GM12873 (cell line): ENCODE measurements at regions not wholly inside any gene's neighbourhood (a gene's known extent, or its start where the extent isn't known, plus 50 kb on each side); places are given as distances from the start of the nearest gene placed in this dataset.

Experiments
- TF ChIP-seq, protein P1 (sequence below): IDR thresholded peaks from 2 replicates; pipeline ENCODE4 v1.5.1; 2012; ENCODE audit warnings: low read depth, mild to moderate bottlenecking, moderate library complexity, low read length, control low read depth; ENCODE audit not compliant: insufficient read depth; ENCODE audit errors: missing control alignments

DNA sequence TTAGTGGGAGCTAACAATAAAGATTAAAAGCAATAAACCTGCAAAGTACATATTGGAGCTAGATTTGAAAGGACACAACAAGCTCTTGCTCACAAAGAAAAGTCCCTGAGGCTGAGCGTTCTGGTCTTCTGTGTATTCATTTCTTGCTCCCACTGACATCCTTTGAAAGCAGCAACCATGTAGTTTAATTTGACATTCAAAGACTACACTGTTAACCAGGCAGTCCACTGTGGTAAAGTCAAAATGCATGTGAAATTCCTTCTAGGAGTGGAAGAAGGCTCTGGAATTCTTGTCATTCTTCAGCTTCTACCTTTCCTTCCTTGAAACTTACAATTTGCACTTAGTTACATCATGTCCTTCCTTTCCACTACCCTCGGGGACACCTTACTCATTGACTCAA is 480.7 kb downstream of the CSNK1G3 start:
- TF ChIP-seq, protein P1, sequence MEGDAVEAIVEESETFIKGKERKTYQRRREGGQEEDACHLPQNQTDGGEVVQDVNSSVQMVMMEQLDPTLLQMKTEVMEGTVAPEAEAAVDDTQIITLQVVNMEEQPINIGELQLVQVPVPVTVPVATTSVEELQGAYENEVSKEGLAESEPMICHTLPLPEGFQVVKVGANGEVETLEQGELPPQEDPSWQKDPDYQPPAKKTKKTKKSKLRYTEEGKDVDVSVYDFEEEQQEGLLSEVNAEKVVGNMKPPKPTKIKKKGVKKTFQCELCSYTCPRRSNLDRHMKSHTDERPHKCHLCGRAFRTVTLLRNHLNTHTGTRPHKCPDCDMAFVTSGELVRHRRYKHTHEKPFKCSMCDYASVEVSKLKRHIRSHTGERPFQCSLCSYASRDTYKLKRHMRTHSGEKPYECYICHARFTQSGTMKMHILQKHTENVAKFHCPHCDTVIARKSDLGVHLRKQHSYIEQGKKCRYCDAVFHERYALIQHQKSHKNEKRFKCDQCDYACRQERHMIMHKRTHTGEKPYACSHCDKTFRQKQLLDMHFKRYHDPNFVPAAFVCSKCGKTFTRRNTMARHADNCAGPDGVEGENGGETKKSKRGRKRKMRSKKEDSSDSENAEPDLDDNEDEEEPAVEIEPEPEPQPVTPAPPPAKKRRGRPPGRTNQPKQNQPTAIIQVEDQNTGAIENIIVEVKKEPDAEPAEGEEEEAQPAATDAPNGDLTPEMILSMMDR: no peak

DNA sequence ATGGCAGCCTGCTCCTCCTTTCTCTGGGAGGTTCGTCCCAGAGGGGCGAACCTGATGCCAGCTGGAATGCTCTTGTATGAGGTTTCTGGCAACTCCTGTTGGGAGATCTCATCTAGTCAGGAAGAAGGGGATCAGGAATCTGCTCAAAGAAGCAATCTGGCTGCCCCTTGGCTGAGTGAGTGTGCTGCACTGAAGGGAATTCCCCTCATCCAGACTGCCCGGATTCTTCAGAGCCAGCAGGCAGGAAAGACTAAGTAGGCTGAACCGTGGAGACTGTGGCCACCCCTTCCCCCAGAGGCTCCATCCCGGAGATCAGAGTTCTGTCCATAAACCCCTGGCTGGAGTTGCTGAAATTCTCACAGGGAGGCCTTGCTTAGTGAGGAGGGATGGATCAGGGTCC is 476.0 kb downstream of the CSNK1G3 start:
- TF ChIP-seq, protein P1: no peak

DNA sequence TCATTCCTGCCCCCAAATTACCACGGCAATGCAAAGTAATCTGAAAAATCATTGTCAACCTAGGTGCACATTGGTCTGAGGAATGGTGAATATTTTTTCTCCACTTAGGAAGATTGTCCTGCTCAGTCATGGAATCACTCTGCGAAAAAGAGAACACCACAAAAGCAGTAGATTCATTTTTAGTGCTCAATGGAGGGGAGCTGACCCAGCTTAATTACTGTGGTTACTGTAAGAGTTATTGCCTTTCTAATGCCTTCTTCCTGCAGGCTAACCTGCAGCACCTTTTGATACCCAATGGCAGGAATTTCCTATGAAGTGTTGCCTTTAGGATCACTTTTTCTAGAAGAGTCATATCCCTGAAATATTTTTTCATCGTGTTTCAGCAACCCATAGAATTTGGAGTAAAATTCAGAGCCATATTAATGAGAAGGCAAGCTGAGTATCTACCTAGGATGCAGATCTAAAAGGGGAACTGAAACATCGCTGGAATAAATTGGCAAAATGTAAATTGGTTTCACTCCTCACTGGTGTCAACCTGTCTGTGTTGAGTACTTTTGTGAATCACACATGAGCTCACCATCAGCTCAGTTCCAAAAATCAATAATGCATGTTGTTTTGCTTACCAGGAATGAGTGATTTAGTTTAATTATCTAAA is 464.5 kb downstream of the CSNK1G3 start:
- TF ChIP-seq, protein P1: no peak

DNA sequence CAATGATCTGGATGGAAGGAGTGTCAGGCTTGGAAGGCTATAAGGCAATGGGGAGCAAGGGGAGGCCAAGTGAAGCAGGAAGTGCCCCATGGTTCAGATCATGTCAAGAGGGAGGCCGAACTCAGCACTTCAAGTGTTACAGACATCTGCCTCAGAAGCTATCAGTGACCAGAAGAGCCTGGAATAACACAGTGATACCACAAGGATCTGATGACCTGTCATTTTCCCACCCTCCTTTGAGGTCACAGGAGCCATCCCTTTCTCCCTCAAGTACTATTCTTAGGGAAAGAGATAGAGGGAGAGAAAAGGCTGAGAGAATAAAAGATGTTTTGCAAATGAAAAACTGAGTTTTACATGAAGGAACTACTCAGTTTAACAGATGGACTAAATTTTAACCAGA is 454.8 kb downstream of the CSNK1G3 start:
- TF ChIP-seq, protein P1: no peak

DNA sequence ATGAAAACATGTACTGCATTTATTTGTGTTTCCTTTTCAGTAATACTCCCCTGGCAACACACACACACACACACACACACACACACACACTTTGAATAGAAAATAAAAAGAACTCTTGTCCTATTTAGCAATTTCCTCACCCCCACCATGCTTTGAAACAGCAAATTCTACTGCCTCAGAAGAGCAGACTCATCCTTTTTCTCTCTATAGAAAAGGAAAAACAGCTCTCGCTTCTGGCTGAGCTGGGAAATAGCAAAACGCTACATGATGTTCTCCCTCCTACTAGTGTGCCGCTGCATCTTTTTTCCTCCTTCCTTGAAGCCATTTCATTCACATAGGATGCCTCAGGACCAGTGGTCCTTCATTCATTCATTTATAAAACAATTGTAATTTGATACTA is 453.6 kb downstream of the CSNK1G3 start:
- TF ChIP-seq, protein P1: no peak

DNA sequence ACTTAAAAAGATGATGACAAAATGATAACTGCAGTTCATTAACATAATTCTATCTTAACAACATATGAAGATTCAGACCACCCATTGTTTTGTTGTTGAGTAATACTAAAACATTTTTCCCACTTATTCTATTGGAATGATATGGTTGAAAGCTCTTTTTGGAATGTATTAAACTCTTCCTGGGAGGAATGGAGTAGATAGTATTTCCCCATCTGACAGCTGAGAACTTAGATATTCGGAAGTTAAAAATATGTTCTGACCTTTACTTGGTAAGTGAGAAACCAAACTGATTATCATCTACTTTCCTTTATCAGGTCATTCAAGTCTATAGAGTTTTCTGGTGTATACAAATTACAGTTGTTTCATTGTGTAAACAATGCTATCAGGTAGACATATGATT is 452.9 kb downstream of the CSNK1G3 start:
- TF ChIP-seq, protein P1: no peak

DNA sequence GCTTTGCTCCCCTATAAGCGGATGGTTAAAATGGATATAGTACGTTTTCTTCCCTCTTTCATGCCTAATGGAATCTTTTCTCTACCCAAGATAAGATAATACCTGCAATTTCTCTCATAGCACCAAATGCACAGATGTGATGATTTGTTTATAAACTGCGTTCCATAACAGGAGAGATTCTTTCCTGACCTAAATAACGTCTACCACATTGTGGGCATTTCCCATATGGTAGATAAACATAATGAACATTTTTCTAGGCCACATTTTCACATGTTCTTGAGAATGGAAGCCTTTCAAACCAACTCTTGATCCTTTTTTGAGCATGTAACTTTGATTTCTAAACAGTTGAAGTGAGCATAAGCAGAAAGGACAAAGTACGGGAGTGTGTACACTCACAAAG is 448.5 kb downstream of the CSNK1G3 start:
- TF ChIP-seq, protein P1: no peak

DNA sequence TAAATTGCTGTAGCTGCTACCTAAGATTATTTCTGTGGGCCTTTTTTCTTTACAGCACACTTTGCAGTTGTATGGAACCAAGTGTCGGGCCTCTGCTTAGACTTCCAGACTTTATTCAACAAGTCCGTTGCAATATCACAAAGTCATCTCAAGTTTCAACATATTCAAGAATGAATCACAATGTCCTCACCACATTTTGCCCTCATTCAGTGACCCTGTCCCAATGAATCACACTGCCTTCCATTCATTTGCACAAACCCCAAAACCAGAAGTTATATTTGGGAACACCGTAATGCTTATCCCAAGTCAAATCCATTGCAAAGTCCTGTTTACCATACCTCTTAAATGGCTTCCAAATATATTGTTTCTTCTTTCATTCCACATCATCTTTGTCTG is 439.6 kb downstream of the CSNK1G3 start:
- TF ChIP-seq, protein P1: no peak
